HG03139 (cell line): ENCODE measurements at regions not wholly inside any gene's neighbourhood (a gene's known extent, or its start where the extent isn't known, plus 50 kb on each side); places are given as distances from the start of the nearest gene placed in this dataset.

Experiments used
- ATAC-seq: cut with Tn5 transposase; IDR thresholded peaks from one replicate; pipeline ENCODE4 v1.9.1; 2021; ENCODE audit not compliant: unreplicated experiment

DNA sequence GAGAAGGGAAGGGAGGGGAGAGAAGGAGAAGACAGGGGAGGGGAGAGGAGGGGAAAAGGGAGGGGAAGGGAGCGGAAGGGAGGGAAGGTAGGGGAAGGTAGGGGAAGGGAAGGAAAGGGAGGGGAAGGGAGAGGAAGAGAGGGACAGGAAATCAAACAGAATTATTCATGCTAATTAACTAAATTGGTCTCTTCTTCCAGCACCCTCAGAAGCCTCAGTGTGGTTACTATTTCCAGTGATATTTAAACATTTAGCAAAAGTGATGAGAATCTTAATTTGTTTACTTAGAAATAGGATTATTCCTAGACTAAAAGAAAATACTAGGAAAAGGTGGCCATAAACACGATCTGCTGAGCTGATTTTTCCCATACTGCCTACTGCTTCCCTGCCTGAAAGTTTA lies 193.1 kb upstream of the CPEB2 start:
- no peak for ATAC-seq

DNA sequence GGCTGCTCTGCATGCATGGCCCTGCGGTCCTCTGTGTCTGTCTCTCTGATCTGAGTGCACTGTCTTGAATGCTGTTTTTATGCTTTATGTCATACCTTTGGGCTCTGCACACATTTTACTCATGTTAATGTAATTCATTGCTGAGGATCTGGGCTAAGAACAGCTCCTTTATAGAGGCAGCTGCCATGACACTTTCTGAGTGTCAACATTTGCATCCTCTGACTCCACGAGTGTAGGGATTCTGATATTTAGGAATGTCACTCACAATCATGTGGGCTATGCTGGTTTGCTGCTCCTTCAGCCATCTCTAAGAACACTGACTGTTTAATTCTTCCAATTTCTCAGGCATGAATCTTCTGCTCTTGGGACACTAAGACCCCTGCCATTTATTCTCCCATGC lies 192.2 kb upstream of the CPEB2 start:
- no peak for ATAC-seq

DNA sequence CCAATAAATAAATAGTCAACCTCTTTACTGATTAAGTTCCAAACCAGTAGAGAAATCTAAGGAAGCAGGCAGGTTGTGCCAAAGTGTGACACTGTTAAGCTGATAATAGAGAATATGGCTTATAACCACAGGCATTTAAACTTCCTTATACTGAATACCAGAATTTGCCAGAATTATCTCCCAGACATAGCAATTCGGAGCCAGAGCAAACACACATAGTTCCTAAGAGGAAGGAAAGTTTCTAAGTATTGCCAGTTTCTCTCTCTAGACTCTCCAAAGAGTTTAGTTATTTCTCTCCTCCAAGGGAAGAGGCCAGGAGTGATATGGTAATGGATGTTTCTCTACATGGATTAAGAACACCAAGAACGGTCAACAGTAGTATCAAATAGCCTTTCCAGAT lies 191.7 kb upstream of the CPEB2 start:
- ATAC-seq = no peak

DNA sequence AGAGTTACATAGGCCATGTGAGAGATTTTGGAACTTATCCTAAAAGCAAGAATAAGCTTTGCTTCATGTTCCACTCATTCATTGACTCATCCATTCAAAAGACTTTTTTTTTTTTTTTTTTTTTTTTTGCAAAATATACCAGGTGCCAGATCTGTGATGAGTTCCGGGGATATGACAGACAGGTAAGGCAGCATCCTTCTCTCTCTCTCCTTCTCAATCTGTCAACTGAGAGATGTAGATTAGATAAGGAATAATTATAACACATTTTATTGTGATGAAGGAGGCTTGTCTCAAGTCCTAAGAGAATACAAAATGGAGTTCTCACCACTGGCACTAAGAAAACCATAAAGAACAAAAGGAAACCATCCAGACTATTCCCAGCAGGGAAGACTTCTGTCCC lies 190.2 kb upstream of the CPEB2 start:
- no peak for ATAC-seq

DNA sequence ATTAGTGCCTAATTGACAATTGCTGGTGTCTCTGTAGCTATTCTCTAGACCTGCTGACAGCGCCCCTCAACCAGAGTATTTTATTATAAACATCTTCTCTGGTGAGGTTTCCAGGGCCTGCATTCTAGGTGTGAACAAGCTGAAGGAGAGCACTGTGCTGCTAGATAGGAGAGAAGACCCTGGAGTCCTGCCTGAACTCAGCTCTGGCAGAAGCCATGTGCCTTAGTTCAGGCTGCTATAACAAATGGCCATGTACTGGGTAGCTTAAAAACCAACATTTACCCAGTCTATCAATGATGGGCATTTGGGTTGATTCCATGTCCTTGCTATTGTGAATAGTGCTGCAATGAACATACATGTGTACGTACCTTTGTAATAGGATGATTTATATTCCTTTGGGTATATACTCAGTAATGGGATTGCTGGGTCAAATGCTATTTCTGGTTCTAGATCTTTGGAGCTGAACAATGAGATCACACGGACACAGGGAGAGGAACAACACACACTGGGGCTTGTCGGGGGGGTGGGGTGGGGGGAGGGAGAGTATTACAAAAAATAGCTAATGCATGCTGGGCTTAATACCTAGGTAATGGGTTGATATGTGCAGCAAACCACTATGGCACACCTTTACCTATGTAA lies 185.5 kb upstream of the CPEB2 start:
- no peak for ATAC-seq

DNA sequence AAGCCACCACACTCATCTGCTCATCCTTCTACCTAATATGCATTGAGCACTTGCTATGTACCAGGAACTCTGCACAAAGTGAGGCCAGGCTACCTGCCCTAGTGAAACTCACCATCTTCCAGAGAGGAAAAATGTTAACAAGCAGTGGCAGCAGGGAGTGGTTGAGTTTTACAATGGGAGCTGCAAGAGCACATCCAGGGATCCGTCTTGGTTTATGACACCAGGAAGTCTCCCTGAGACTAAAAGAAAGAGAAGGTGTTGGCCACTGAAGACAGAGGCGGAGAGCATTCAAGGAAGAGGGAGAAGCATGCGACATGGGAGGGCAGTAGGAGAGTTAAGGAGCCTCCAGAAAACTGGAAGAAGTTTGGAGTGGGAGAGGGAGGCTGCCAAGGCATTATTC lies 178.1 kb upstream of the CPEB2 start:
- ATAC-seq = no peak

DNA sequence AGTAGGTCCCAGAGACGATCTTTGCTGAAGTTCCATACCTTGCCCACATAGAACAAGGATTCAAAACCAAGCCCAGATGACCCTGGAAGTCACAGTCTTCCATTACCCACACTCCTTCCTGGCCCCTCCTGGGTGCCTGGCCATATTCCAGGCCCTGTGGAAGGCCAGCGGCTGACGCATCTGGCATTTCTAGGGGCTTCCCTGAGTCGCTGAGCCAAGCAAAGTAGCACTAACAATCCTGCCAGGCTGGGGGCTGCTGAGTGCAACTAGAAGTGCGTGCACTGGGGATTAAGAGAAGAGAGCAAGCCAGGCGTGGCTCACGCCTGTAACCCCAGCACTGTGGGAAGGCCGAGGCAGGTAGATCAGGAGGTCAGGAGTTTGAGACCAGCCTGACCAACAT lies 175.2 kb upstream of the CPEB2 start:
- ATAC-seq = no peak

- no peak for ATAC-seq
Measured at GRCh38 chr4:14829795-14830194, 172.5 kb upstream of the CPEB2 start.

DNA sequence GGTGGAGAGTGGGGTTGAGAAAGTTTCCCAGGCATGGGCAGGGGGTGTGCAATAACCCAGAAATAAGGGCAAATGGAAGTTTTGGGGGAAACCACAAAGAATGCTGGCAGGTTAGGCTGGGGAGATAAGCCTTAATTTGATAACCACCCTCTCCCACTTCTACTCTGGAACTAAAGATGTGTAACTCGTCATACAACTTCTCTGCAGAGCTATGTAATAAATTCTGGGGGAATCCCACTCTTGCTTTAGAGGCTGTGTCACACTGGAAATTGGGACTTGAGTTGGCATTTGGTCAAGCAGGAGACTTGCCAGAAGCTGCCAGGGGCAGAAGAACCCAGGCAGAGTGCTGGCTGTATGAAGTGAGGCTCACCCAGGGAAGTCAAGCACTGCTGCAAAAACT lies 170.9 kb upstream of the CPEB2 start:
- no peak for ATAC-seq

DNA sequence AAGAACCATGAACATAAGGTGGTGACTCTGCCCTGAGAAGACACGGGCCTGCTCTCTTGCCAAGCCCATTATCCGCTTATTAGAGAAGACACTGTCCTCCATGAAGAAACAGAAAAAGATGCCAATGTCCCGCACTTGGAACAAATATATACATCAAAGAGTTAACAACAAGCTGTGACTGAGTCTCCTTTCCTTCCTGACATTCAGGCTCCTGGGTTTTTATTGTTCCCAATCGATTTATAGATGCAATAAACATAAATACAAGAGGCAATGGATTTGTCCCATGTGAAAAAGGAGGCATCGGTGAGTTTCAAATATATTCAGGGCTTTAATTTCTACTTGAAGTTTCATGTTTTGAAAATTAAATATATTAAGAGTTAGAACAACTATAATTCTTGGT lies 169.2 kb upstream of the CPEB2 start:
- no peak for ATAC-seq

- no peak for ATAC-seq
Measured at GRCh38 chr4:14834382-14834781, 167.9 kb upstream of the CPEB2 start.

DNA sequence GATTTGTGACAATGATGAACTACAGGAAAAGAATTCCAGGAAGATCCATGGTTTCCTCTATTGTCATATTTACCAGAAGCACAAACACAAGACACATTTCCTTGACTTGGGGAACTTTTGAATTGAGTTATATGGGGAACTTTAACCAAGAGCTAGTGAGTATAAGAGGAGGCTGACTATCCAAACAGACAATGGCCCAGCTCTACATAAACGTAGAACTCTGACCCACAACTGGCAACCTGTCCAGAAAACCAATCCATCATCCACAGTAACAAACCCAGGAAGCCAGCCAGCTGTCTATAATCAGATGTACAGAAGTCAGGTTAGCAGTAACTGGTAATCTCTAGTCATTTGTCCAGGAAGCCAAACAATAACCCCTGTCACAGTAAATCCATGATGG lies 167.0 kb upstream of the CPEB2 start:
- no peak for ATAC-seq

- ATAC-seq = no peak
Measured at GRCh38 chr4:14835708-14836425, 166.4 kb upstream of the CPEB2 start.

DNA sequence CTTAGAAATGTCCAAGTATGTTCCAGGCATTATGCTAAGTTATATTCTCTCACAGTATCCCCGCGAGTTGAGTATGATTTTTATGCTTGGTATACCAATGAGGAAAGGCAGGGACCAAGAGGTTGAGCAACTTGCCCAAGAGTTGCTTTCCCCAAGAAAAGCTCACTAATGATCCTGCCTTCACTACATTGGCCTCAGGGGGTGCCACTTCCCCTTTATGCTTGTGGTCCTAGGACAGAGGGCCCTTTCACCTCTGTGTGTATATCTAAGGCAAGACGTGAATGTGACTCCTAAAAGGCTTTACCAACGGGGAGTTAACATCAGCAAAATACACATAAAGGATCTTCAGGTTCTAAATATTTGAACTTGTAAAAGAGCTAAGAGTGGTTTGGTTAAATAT lies 164.4 kb upstream of the CPEB2 start:
- no peak for ATAC-seq

DNA sequence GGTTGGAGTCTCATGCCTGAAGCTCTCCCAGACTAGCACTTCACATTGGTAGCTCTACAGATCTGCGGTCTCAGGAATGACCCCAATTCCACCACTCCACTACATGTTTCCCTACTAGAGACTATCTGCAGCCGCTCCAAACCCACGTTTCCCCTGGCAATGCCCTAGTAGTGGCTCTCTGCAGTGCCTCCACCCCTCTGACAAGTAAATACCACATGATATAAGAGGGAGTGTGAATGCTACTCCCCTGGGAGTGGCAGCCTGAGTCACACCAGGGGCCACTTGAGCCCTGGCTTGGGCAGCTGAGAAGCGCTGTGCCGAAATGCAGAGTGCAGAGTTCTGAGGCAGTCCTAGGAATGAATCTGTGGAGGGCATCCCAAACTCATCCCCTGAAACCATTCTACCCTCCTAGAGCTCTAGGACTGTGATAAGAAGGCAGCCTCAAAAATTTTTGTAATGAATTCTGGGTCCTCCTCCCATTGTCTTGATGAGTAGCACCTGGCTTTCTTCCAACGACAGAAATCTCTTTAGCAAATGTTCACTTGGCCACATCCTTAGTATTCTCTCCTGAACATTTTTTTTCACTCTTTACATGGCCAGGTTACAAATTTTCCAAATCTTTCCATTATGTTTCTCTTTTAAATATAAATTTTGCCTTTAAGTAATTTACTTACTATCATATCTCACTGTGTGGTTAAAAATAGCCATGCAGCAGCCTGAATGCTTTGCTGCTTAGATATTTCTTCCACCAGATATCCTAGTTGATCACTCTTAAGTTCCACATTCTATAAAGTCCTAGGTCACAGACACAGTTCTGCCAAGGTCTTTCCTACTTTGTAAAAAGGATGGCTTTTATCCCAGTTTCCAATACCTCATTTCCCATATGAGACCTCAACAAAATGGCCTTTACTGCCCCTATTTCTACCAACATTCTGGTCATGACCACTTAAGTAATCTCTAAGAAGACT lies 160.2 kb upstream of the CPEB2 start:
- ATAC-seq = no peak

DNA sequence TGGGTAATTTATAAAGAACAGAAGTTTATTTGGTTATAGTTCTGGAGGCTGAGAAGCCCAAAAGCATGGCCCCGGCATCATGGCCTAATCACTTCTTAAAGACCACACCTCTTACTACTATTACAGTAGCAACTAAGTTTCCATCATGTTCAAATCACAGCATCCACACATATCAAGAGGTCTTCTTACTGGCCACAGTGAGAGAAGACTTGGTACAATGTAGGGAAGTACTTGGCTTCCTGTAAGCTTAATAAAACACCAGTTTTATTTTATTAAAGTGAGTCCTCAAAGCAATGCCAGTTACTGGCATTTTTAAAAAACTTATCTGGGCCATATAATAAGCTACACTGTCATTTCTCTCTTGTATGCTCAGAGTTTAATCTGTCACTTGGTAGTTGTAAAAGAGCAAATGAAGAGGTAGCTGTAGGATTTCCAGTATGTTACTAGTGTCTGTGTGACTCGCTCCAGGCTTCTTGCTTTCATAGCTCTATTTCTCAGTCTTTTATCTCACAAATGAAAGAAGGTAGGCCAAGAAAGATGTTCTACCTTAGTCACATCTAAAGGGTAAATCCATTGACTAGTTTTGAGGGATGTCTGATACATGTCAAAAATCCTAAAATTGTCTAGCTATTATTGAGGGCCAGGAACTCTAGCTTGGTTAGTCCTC lies 159.2 kb upstream of the CPEB2 start:
- ATAC-seq = no peak

- no peak for ATAC-seq
Measured at GRCh38 chr4:14844061-14844460, 158.2 kb upstream of the CPEB2 start.

DNA sequence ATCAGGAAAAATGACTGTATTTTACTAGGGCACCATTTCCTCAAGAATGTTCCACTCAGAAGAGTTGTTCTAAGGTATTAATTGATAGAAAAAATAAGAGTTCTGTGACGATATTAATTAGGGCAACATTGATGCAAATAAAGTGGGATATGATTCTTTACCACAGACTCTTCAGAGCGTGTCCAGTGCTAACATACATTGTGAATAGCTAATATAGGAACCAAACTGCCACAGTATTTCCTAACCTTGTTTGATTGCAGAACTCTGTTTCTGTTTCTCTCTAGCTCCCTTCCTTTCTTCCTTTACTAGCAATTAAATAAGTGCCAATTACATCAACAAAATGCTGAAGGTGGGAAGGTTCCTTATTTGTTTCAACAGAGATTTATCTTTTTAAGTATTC lies 154.1 kb upstream of the CPEB2 start:
- ATAC-seq = no peak

DNA sequence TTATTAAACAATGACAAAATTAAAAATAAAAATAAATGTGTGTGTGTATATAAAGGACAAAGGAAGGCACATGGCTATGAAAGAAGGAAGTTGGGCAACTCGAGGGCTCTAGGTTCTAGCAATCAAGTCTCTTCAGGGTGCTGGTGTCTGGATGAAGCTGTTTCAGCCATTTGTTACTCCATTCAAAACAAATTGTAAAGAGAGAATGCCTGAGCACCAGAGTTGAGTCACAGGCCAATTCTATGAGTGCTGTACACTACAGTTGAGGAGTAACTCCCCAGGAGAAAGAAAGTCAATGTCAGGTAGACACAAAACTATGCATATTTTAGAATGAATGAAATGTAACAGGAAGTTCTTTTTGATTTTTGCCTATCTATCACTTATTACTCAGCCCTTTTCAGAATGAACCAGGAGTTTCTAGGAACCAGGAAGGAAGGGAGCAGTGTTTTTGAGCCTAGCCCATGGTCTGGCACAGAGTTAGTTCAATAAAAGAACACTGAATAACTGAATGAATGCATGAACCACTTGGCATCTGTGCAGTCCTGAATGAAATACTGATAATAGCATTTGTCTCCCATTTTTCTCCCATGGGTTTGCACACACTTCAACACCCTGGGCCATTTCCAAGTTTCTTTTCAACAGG lies 151.7 kb upstream of the CPEB2 start:
- no peak for ATAC-seq

DNA sequence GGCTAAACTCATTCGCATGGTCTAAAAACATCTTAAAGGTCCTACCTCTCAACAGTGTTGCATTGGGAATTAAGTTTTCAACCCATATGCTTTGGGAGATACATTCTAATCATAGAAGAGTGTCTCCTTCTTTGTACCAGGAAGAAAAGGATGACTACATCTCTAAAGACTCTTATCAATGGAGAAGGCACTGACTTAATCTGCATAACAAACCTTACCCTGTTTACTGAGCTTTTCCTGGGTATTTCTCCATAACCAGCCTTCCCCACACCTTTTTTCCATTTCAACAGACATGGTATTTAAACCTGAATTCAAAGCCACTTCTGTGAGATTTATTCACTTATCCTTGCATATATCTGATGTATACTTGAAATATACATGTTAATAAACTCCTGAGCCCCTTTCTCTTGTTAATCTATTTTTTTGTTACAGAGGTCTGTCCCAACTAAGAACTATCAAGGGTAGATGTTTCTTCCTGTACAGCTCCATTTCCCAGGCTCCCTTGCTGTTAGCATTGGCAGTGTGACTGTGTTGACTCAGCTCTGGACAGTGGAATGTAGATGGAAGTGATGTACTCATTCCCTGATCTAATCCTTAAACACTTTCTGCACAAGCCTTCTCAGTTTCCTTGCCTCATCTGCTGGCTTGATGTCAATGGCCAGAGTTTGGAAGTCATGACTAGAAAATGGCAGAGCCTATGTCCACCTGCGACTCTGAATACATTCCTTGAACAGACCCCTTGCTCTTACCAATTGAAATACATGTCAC lies 148.9 kb upstream of the CPEB2 start:
- no peak for ATAC-seq
